ENCODE measurements at regions not wholly inside any gene's neighbourhood (a gene's known extent, or its start where the extent isn't known, plus 50 kb on each side); places are given as distances from the start of the nearest gene placed in this dataset.

DNA sequence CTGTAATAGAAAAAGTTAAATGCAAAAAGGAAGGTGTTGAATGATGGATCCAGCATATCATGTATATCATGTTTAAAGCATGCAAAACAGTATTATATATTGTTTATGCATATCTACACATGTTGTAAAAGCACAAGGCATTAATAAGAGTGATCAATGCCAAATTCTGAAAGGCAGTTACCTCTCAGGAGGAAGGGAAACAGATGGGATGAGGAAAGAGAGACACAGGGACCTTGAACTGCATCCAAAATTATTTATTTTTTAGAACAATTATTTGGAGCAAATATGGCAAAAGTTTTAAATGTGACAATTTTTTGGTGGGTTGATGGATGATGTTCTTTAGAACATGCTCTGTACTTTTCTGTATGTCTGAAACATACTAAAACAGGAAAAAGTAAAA, 193.4 kb downstream of the CLCN4 start:
- no peak for FAIRE-seq
- in situ Hi-C loops (cut with MboI) (no loop called here), intact Hi-C loops (cut with micrococcal nuclease) (no loop called here)
- no peak for DNase-seq (ENCODE audit: extremely low read depth in 1 of 4, low spot score in 3 of 4)
- POLR2A ChIA-PET = no interaction called here
- no TSS peak for BruUV-seq (replicated peaks)
- Histone ChIP-seq H3K36me3 (ENCODE audit: control insufficient read depth, insufficient read depth, low read length) (no peaks in the 10 kb centered on the region), H3K9me3 (replicated peaks; ENCODE audit: control insufficient read depth, insufficient read depth, low read depth, low read length) (no peaks in the 10 kb centered on the region), H2AFZ (ENCODE audit: low read depth, low read length) (no peak overlapping the region), H3K4me3 (no peak overlapping the region), H3K27ac (ENCODE audit: extremely low read depth, low read depth, low read length) (no peak overlapping the region), H3K9ac (ENCODE audit: insufficient read depth in 1 of 2, low read depth in 2 of 2, low read length in 2 of 2) (no peak overlapping the region), H3K4me1 (replicated peaks in 1 of 2; ENCODE audit: control insufficient read depth in 2 of 2, insufficient read depth in 2 of 2, low read length in 2 of 2) (no peaks in the 10 kb centered on the region), H3K4me2 (ENCODE audit: insufficient read depth, low read length) (no peak overlapping the region), H3K27me3 (ENCODE audit: control insufficient read depth in 2 of 2, insufficient read depth in 2 of 2, low read length in 2 of 2) (no peaks in the 10 kb centered on the region), H3K79me2 (ENCODE audit: control insufficient read depth, insufficient read depth, low read length) (no peaks in the 10 kb centered on the region), H4K20me1 (replicated peaks; ENCODE audit: control insufficient read depth, insufficient read depth, low read length) (no peaks in the 10 kb centered on the region), H3K9me1 (ENCODE audit: control insufficient read depth, insufficient read depth, low read length) (no peaks in the 10 kb centered on the region)
- CTCF ChIA-PET (ENCODE audit: low intra/inter-chr PET ratio) = no interaction called here
- no peak for ATAC-seq
- TF ChIP-seq HLTF (IDR thresholded peaks at IDR 0.05) (no peak), ZNF3 (CRISPR knock-in tag; IDR thresholded peaks at IDR 0.05) (no peak), ZSCAN29 (IDR thresholded peaks at IDR 0.05) (no peak), FOSL1 (tag; conservative IDR thresholded peaks at IDR 0.05) (no peak), TEAD1 (CRISPR knock-in tag; IDR thresholded peaks at IDR 0.05) (no peak)
- TF ChIP-seq, protein P1, sequence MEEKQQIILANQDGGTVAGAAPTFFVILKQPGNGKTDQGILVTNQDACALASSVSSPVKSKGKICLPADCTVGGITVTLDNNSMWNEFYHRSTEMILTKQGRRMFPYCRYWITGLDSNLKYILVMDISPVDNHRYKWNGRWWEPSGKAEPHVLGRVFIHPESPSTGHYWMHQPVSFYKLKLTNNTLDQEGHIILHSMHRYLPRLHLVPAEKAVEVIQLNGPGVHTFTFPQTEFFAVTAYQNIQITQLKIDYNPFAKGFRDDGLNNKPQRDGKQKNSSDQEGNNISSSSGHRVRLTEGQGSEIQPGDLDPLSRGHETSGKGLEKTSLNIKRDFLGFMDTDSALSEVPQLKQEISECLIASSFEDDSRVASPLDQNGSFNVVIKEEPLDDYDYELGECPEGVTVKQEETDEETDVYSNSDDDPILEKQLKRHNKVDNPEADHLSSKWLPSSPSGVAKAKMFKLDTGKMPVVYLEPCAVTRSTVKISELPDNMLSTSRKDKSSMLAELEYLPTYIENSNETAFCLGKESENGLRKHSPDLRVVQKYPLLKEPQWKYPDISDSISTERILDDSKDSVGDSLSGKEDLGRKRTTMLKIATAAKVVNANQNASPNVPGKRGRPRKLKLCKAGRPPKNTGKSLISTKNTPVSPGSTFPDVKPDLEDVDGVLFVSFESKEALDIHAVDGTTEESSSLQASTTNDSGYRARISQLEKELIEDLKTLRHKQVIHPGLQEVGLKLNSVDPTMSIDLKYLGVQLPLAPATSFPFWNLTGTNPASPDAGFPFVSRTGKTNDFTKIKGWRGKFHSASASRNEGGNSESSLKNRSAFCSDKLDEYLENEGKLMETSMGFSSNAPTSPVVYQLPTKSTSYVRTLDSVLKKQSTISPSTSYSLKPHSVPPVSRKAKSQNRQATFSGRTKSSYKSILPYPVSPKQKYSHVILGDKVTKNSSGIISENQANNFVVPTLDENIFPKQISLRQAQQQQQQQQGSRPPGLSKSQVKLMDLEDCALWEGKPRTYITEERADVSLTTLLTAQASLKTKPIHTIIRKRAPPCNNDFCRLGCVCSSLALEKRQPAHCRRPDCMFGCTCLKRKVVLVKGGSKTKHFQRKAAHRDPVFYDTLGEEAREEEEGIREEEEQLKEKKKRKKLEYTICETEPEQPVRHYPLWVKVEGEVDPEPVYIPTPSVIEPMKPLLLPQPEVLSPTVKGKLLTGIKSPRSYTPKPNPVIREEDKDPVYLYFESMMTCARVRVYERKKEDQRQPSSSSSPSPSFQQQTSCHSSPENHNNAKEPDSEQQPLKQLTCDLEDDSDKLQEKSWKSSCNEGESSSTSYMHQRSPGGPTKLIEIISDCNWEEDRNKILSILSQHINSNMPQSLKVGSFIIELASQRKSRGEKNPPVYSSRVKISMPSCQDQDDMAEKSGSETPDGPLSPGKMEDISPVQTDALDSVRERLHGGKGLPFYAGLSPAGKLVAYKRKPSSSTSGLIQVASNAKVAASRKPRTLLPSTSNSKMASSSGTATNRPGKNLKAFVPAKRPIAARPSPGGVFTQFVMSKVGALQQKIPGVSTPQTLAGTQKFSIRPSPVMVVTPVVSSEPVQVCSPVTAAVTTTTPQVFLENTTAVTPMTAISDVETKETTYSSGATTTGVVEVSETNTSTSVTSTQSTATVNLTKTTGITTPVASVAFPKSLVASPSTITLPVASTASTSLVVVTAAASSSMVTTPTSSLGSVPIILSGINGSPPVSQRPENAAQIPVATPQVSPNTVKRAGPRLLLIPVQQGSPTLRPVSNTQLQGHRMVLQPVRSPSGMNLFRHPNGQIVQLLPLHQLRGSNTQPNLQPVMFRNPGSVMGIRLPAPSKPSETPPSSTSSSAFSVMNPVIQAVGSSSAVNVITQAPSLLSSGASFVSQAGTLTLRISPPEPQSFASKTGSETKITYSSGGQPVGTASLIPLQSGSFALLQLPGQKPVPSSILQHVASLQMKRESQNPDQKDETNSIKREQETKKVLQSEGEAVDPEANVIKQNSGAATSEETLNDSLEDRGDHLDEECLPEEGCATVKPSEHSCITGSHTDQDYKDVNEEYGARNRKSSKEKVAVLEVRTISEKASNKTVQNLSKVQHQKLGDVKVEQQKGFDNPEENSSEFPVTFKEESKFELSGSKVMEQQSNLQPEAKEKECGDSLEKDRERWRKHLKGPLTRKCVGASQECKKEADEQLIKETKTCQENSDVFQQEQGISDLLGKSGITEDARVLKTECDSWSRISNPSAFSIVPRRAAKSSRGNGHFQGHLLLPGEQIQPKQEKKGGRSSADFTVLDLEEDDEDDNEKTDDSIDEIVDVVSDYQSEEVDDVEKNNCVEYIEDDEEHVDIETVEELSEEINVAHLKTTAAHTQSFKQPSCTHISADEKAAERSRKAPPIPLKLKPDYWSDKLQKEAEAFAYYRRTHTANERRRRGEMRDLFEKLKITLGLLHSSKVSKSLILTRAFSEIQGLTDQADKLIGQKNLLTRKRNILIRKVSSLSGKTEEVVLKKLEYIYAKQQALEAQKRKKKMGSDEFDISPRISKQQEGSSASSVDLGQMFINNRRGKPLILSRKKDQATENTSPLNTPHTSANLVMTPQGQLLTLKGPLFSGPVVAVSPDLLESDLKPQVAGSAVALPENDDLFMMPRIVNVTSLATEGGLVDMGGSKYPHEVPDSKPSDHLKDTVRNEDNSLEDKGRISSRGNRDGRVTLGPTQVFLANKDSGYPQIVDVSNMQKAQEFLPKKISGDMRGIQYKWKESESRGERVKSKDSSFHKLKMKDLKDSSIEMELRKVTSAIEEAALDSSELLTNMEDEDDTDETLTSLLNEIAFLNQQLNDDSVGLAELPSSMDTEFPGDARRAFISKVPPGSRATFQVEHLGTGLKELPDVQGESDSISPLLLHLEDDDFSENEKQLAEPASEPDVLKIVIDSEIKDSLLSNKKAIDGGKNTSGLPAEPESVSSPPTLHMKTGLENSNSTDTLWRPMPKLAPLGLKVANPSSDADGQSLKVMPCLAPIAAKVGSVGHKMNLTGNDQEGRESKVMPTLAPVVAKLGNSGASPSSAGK (IDR thresholded peaks at IDR 0.05) = no peak
- TF ChIP-seq, protein P2, sequence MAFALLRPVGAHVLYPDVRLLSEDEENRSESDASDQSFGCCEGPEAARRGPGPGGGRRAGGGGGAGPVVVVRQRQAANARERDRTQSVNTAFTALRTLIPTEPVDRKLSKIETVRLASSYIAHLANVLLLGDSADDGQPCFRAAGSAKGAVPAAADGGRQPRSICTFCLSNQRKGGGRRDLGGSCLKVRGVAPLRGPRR (CRISPR knock-in tag; IDR thresholded peaks at IDR 0.05) = no peak
- TF ChIP-seq, protein P3, sequence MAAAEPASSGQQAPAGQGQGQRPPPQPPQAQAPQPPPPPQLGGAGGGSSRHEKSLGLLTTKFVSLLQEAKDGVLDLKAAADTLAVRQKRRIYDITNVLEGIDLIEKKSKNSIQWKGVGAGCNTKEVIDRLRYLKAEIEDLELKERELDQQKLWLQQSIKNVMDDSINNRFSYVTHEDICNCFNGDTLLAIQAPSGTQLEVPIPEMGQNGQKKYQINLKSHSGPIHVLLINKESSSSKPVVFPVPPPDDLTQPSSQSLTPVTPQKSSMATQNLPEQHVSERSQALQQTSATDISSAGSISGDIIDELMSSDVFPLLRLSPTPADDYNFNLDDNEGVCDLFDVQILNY (CRISPR knock-in tag; IDR thresholded peaks at IDR 0.05) = no peak

Data from K562 (cell line).